NCI-H1105 (cell line): ENCODE measurements at regions not wholly inside any gene's neighbourhood (a gene's known extent, or its start where the extent isn't known, plus 50 kb on each side); places are given as distances from the start of the nearest gene placed in this dataset.
A peak's percentile ranks its signal among the peaks of the same experiment; 100 is the strongest.

ENCODE experiments used
- DNase-seq: peaks from one replicate; lab custom pipeline; 2025; lab: John Stamatoyannopoulos, UW

GRCh38 chr2:225340923-225341322, 58.6 kb upstream of the NYAP2 start:
- no peak for DNase-seq

- DNase-seq, result no peak
Measured at GRCh38 chr2:225337183-225337582, 62.3 kb upstream of the NYAP2 start.

GRCh38 chr2:225334514-225334913, 65.0 kb upstream of the NYAP2 start:
- peak; percentile 85 for DNase-seq

- DNase-seq, result no peak
Measured at GRCh38 chr2:225328192-225328591, 71.3 kb upstream of the NYAP2 start.

GRCh38 chr2:225326969-225327368, 72.5 kb upstream of the NYAP2 start:
- DNase-seq, result no peak

- DNase-seq, result no peak
Measured at GRCh38 chr2:225319872-225320271, 79.6 kb upstream of the NYAP2 start.

GRCh38 chr2:225318440-225318839, 81.1 kb upstream of the NYAP2 start:
- DNase-seq, result no peak

- no peak for DNase-seq
Measured at GRCh38 chr2:225317186-225317585, 82.3 kb upstream of the NYAP2 start.

- peak; percentile 35 for DNase-seq
Measured at GRCh38 chr2:225310745-225311144, 88.8 kb upstream of the NYAP2 start.

- peak; percentile 67 for DNase-seq
Measured at GRCh38 chr2:225309516-225309915, 90.0 kb upstream of the NYAP2 start.

- no peak for DNase-seq
Measured at GRCh38 chr2:225296951-225297350, 102.6 kb upstream of the NYAP2 start.

GRCh38 chr2:225295102-225295501, 104.4 kb upstream of the NYAP2 start:
- DNase-seq, result no peak

GRCh38 chr2:225293638-225294037, 105.9 kb upstream of the NYAP2 start:
- DNase-seq, result no peak

GRCh38 chr2:225290757-225291400, 108.6 kb upstream of the NYAP2 start:
- DNase-seq, result no peak

GRCh38 chr2:225289659-225290058, 109.9 kb upstream of the NYAP2 start:
- DNase-seq, result no peak

GRCh38 chr2:225288986-225289385, 110.5 kb upstream of the NYAP2 start:
- DNase-seq, result no peak

- peak; percentile 9 for DNase-seq
Measured at GRCh38 chr2:225282858-225283710, 116.4 kb upstream of the NYAP2 start.

- DNase-seq, result no peak
Measured at GRCh38 chr2:225276207-225276606, 123.3 kb upstream of the NYAP2 start.

GRCh38 chr2:225275443-225275842, 124.1 kb upstream of the NYAP2 start:
- DNase-seq, result no peak

- peak; percentile 81 for DNase-seq
Measured at GRCh38 chr2:225274751-225275150, 124.8 kb upstream of the NYAP2 start.

GRCh38 chr2:225272173-225272572, 127.3 kb upstream of the NYAP2 start:
- peak; percentile 14 for DNase-seq

- DNase-seq, result peak; percentile 28
Measured at GRCh38 chr2:225270861-225271260, 128.6 kb upstream of the NYAP2 start.

- peak; percentile 0 for DNase-seq
Measured at GRCh38 chr2:225270053-225270452, 129.5 kb upstream of the NYAP2 start.
